Smooth muscle cell (in vitro differentiated cells): ENCODE measurements at regions not wholly inside any gene's neighbourhood (a gene's known extent, or its start where the extent isn't known, plus 50 kb on each side); places are given as distances from the start of the nearest gene placed in this dataset.

Source experiments
- DNase-seq: peaks from one replicate; lab custom pipeline; 2025; ENCODE audit not compliant: unreplicated experiment; lab: John Stamatoyannopoulos, UW
- H2AFZ ChIP-seq: fragments of 200-600 bp; sonication (generic); 2 replicates; pipeline ENCODE4 v1.6.0; 2016; ENCODE audit warnings: antibody characterized with exemption, low read depth, mild to moderate bottlenecking
- H3F3A ChIP-seq: fragments of 200-600 bp; sonication (generic); 2 replicates; pipeline ENCODE4 v1.6.0; 2017; ENCODE audit warnings: antibody characterized with exemption, low read depth
- H3K27ac ChIP-seq: fragments of 200-600 bp; sonication (generic); 2 replicates; pipeline ENCODE4 v1.5.1; 2016; ENCODE audit warnings: low read depth, mild to moderate bottlenecking
- H3K27me3 ChIP-seq: fragments of 200-600 bp; sonication (generic); 2 replicates; pipeline ENCODE4 v1.6.1; 2016; ENCODE audit warnings: low read depth, mild to moderate bottlenecking
- H3K36me3 ChIP-seq: fragments of 200-600 bp; sonication (generic); 2 replicates; pipeline ENCODE4 v1.5.1; 2016; ENCODE audit warnings: low read depth
- H3K4me1 ChIP-seq: fragments of 200-600 bp; sonication (generic); 2 replicates; pipeline ENCODE4 v1.5.1; 2016; ENCODE audit warnings: low read depth
- H3K4me2 ChIP-seq: fragments of 200-600 bp; sonication (generic); 2 replicates; pipeline ENCODE4 v1.6.0; 2016; ENCODE audit warnings: mild to moderate bottlenecking
- H3K4me3 ChIP-seq: fragments of 200-600 bp; sonication (generic); 2 replicates; pipeline ENCODE4 v1.5.1; 2016; ENCODE audit warnings: mild to moderate bottlenecking
- H3K79me2 ChIP-seq: fragments of 200-600 bp; sonication (generic); 2 replicates; pipeline ENCODE4 v1.6.0; 2016; ENCODE audit warnings: low read depth, mild to moderate bottlenecking
- H3K9ac ChIP-seq: fragments of 200-600 bp; sonication (generic); 2 replicates; pipeline ENCODE4 v1.6.0; 2016; ENCODE audit warnings: low read depth
- H3K9me3 ChIP-seq: fragments of 200-600 bp; sonication (generic); replicated peaks from 2 replicates; pipeline ENCODE4 v1.5.1; 2016; ENCODE audit warnings: low read depth
- H4K20me1 ChIP-seq: fragments of 200-600 bp; sonication (generic); 2 replicates; pipeline ENCODE4 v1.6.0; 2016; ENCODE audit warnings: low read depth
- WGBS: methylation state at CpG from one replicate; pipeline ENCODE4 v1.1.7; 2016; ENCODE audit warnings: low lambda C conversion rate; 5-methylcytosine and 5-hydroxymethylcytosine counted together
- TF ChIP-seq, protein P1 (sequence below): fragments of 200-600 bp; sonication (generic); IDR thresholded peaks from 2 replicates; pipeline ENCODE4 v1.5.1; 2017; ENCODE audit warnings: borderline replicate concordance, mild to moderate bottlenecking, antibody characterized with exemption; ENCODE audit not compliant: insufficient read depth, poor library complexity, severe bottlenecking

GRCh38 chr2:186220409-186220808 lies 265.7 kb upstream of the ZC3H15 start:
- no peaks in the 10 kb centered on the region for H3K27me3 ChIP-seq
- H3K4me3 ChIP-seq = no peak overlapping the region
- H4K20me1 ChIP-seq = no peaks in the 10 kb centered on the region
- no peaks in the 10 kb centered on the region for H3K9me3 ChIP-seq
- TF ChIP-seq, protein P1, sequence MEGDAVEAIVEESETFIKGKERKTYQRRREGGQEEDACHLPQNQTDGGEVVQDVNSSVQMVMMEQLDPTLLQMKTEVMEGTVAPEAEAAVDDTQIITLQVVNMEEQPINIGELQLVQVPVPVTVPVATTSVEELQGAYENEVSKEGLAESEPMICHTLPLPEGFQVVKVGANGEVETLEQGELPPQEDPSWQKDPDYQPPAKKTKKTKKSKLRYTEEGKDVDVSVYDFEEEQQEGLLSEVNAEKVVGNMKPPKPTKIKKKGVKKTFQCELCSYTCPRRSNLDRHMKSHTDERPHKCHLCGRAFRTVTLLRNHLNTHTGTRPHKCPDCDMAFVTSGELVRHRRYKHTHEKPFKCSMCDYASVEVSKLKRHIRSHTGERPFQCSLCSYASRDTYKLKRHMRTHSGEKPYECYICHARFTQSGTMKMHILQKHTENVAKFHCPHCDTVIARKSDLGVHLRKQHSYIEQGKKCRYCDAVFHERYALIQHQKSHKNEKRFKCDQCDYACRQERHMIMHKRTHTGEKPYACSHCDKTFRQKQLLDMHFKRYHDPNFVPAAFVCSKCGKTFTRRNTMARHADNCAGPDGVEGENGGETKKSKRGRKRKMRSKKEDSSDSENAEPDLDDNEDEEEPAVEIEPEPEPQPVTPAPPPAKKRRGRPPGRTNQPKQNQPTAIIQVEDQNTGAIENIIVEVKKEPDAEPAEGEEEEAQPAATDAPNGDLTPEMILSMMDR = no peak
- H3F3A ChIP-seq = no peaks in the 10 kb centered on the region
- no peak overlapping the region for H3K27ac ChIP-seq
- H3K4me2 ChIP-seq = no peak overlapping the region
- H3K36me3 ChIP-seq = no peaks in the 10 kb centered on the region
- no peak overlapping the region for H3K9ac ChIP-seq
- no peaks in the 10 kb centered on the region for H3K79me2 ChIP-seq
- WGBS = 96% methylated on average over 5 of the region's 5 CpGs
- no peak overlapping the region for H2AFZ ChIP-seq
- no peak for DNase-seq
- no peaks in the 10 kb centered on the region for H3K4me1 ChIP-seq

DNA sequence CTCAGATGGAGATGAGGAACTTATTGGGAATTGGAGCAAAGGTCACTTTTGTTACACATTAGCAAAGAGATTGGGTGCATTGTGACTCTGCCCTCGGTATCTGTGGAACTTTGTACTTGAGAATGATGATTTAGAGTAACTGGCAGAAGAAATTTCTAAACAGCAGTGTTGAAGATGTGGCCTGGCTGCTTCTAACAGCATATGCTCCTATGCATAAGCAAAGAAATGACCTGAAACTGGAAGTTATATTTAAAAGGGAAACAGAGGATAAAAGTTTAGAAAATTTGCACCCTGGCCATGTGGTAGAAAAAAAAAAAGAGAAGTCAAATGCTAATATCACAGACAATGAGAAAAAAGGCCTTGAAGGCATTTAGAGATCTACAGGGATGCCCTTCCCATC lies 256.8 kb upstream of the ZC3H15 start:
- Histone ChIP-seq H3K9ac (no peak overlapping the region), H3K4me2 (no peak overlapping the region), H3K27me3 (no peaks in the 10 kb centered on the region), H3K27ac (no peak overlapping the region), H4K20me1 (no peaks in the 10 kb centered on the region), H2AFZ (no peak overlapping the region), H3K36me3 (no peaks in the 10 kb centered on the region), H3K4me3 (no peak overlapping the region), H3K9me3 (peaks cover 4% of the 10 kb centered on the region), H3K79me2 (no peaks in the 10 kb centered on the region), H3K4me1 (no peaks in the 10 kb centered on the region), H3F3A (no peaks in the 10 kb centered on the region)
- WGBS = 77% methylated on average over 1 of the region's 1 CpG
- TF ChIP-seq, protein P1 = no peak
- no peak for DNase-seq

DNA sequence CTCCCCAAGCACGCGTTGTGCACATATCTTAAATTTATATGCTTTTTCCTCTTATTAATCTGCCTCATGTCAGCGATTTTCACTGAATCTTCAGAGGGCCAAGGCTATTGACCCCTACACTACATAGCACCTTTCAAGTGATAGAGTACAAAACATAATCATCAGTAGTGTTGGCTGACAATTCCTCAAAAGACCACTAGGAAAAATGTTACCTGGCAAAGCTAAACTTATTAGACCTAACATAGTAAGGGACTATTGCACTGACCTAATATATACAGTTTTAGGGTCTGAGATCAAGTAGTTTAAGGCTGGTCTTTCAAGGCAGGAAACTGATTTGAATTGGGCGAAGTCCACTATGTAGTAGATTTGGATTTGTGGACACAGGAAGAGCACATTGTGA lies 244.2 kb upstream of the ZC3H15 start:
- no peaks in the 10 kb centered on the region for H3K9me3 ChIP-seq
- DNase-seq = no peak
- H3K4me2 ChIP-seq = no peak overlapping the region
- H4K20me1 ChIP-seq = no peaks in the 10 kb centered on the region
- TF ChIP-seq, protein P1 = no peak
- H3K36me3 ChIP-seq = no peaks in the 10 kb centered on the region
- WGBS = 98% methylated on average over 4 of the region's 4 CpGs
- no peaks in the 10 kb centered on the region for H3K79me2 ChIP-seq
- H3K27ac ChIP-seq = no peak overlapping the region
- no peaks in the 10 kb centered on the region for H3F3A ChIP-seq
- no peaks in the 10 kb centered on the region for H3K4me1 ChIP-seq
- H3K4me3 ChIP-seq = no peak overlapping the region
- H3K9ac ChIP-seq = no peak overlapping the region
- H3K27me3 ChIP-seq = no peaks in the 10 kb centered on the region
- H2AFZ ChIP-seq = no peak overlapping the region

GRCh38 chr2:186254759-186255158 lies 231.3 kb upstream of the ZC3H15 start:
- no peak overlapping the region for H2AFZ ChIP-seq
- no peak overlapping the region for H3K4me2 ChIP-seq
- TF ChIP-seq, protein P1 = no peak
- H3K4me1 ChIP-seq = no peaks in the 10 kb centered on the region
- H3K9ac ChIP-seq = no peak overlapping the region
- H3K9me3 ChIP-seq = no peaks in the 10 kb centered on the region
- DNase-seq = no peak
- H3K27me3 ChIP-seq = no peaks in the 10 kb centered on the region
- no peaks in the 10 kb centered on the region for H4K20me1 ChIP-seq
- no peak overlapping the region for H3K27ac ChIP-seq
- H3K36me3 ChIP-seq = no peaks in the 10 kb centered on the region
- no peaks in the 10 kb centered on the region for H3K79me2 ChIP-seq
- 98% methylated on average over 2 of the region's 2 CpGs for WGBS
- no peak overlapping the region for H3K4me3 ChIP-seq
- no peaks in the 10 kb centered on the region for H3F3A ChIP-seq
